PC-9 (cell line): ENCODE measurements at regions not wholly inside any gene's neighbourhood (a gene's known extent, or its start where the extent isn't known, plus 50 kb on each side); places are given as distances from the start of the nearest gene placed in this dataset.

Source experiments
- BruUV-seq: library from RNA; stranded (reverse); fragments of 400-500 nt; replicated peaks from 2 replicates; lab custom pipeline; 2021; lab: Mats Ljungman, UMichigan
- CTCF ChIA-PET: fragments of 300-600 bp; sonication (Branson Sonifier 250); formaldehyde crosslinking; loops from one replicate; lab custom pipeline; 2022; ENCODE audit warnings: antibody characterized with exemption; lab: Charles Lee
- POLR2A ChIA-PET: fragments of 300-600 bp; sonication (Branson Sonifier 250); formaldehyde crosslinking; loops from one replicate; lab custom pipeline; 2022; ENCODE audit warnings: antibody characterized with exemption; ENCODE audit not compliant: unreplicated experiment; lab: Charles Lee
- DNase-seq, 2 experiments: peaks; one replicate each; pipeline versions ENCODE4 v3.0.0 to v3.0.0-alpha.2; 2015 to 2022; ENCODE audit warnings: mixed read lengths in 1 of 2
- H2AFZ ChIP-seq: fragments of 200-600 bp; sonication (generic); 2 replicates; pipeline ENCODE4 v1.8.1; 2017; ENCODE audit warnings: antibody characterized with exemption
- H3F3A ChIP-seq: fragments of 200-600 bp; sonication (generic); 2 replicates; pipeline ENCODE4 v1.8.1; 2017; ENCODE audit warnings: antibody characterized with exemption, mild to moderate bottlenecking, low read depth; ENCODE audit not compliant: insufficient read depth
- H3K27ac ChIP-seq: fragments of 200-600 bp; sonication (generic); 2 replicates; pipeline ENCODE4 v1.6.1; 2016; ENCODE audit warnings: mixed run types
- H3K27me3 ChIP-seq: fragments of 200-600 bp; sonication (generic); 2 replicates; pipeline ENCODE4 v1.6.1; 2016; ENCODE audit warnings: low read depth, mixed run types; ENCODE audit not compliant: insufficient read depth
- H3K36me3 ChIP-seq: fragments of 200-600 bp; sonication (generic); 2 replicates; pipeline ENCODE4 v1.6.1; 2016; ENCODE audit warnings: low read depth, mixed run types
- H3K4me1 ChIP-seq: fragments of 200-600 bp; sonication (generic); replicated peaks from 2 replicates; pipeline ENCODE4 v1.6.1; 2016; ENCODE audit warnings: mixed run types; ENCODE audit not compliant: insufficient read depth
- H3K4me2 ChIP-seq: fragments of 200-600 bp; sonication (generic); 2 replicates; pipeline ENCODE4 v1.6.1; 2017; ENCODE audit warnings: mixed run types
- H3K4me3 ChIP-seq: fragments of 200-600 bp; sonication (generic); 2 replicates; pipeline ENCODE4 v1.6.1; 2016; ENCODE audit warnings: mixed run types
- H3K79me2 ChIP-seq: fragments of 200-600 bp; sonication (generic); 2 replicates; pipeline ENCODE4 v1.6.1; 2017; ENCODE audit warnings: low read depth, mixed run types
- H3K9me2 ChIP-seq: fragments of 200-600 bp; sonication (generic); 2 replicates; pipeline ENCODE4 v1.8.1; 2017; ENCODE audit warnings: mild to moderate bottlenecking; ENCODE audit not compliant: insufficient read depth
- H3K9me3 ChIP-seq: fragments of 200-600 bp; sonication (generic); 2 replicates; pipeline ENCODE4 v1.8.1; 2016; ENCODE audit warnings: low read depth; ENCODE audit not compliant: insufficient read depth
- H4K20me1 ChIP-seq: fragments of 200-600 bp; sonication (generic); 2 replicates; pipeline ENCODE4 v1.8.1; 2017; ENCODE audit not compliant: insufficient read depth
- CTCF ChIP-seq: fragments of 200-600 bp; sonication (generic); conservative IDR thresholded peaks from 2 replicates; pipeline ENCODE4 v1.6.1; 2017; ENCODE audit warnings: mixed run types, antibody characterized with exemption, mild to moderate bottlenecking, moderate library complexity
- EZH2 ChIP-seq: fragments of 200-600 bp; sonication (generic); IDR thresholded peaks from 2 replicates; pipeline ENCODE4 v1.8.0; 2017; ENCODE audit warnings: antibody characterized with exemption, low read depth
- intact Hi-C: fragments of 100-400 bp; cut with micrococcal nuclease; formaldehyde crosslinking; loops from one replicate; pipeline ENCODE4 v1.10.0; 2022; ENCODE audit not compliant: unreplicated experiment

DNA sequence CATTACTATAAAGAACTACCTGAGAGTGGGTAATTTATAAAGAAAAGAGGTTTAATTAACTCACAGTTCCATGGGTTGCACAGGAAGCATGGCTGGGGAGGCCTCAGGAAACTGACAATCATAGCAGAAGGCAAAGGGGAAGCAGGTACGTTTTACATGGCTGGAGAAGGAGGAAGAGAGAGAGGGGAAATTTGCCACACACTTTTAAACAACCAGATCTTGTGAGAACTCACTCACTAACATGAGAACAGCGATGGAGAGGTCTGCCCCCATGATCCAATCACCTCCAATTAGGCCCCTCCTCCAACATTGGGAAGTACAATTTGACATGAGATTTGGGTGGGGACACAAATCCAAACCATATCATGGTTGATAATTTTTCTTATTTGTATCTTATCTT lies 51.8 kb upstream of the PPP1R9A start:
- Histone ChIP-seq H3F3A (no peaks in the 10 kb centered on the region), H3K4me2 (no peak overlapping the region), H3K79me2 (no peaks in the 10 kb centered on the region), H3K4me1 (no peaks in the 10 kb centered on the region), H3K9me3 (peaks cover 7% of the 10 kb centered on the region; the same call in 1 of the 2 replicates), H3K36me3 (no peaks in the 10 kb centered on the region), H3K27ac (no peak overlapping the region), H3K27me3 (no peaks in the 10 kb centered on the region), H3K4me3 (no peak overlapping the region), H3K9me2 (no peaks in the 10 kb centered on the region), H2AFZ (no peak overlapping the region), H4K20me1 (no peaks in the 10 kb centered on the region)
- intact Hi-C loops, result no loop called here
- POLR2A ChIA-PET, result no interaction called here
- no peak for TF ChIP-seq CTCF
- no peak for TF ChIP-seq EZH2
- CTCF ChIA-PET, result no interaction called here
- no peak for DNase-seq
- no TSS peak for BruUV-seq

- BruUV-seq, result no TSS peak
- TF ChIP-seq CTCF (no peak), EZH2 (no peak)
- intact Hi-C loops, result no loop called here
These were observed 50.8 kb upstream of the PPP1R9A start for GRCh38 chr7:94856643-94857042.

More at GRCh38 chr7:94856643-94857042, 50.8 kb upstream of the PPP1R9A start:
- Histone ChIP-seq H3K27me3 (no peaks in the 10 kb centered on the region), H3K9me3 (peaks cover 7% of the 10 kb centered on the region; the same call in 1 of the 2 replicates), H3K27ac (no peak overlapping the region), H4K20me1 (no peaks in the 10 kb centered on the region), H3K79me2 (no peaks in the 10 kb centered on the region), H2AFZ (no peak overlapping the region), H3K4me1 (no peaks in the 10 kb centered on the region), H3K9me2 (no peaks in the 10 kb centered on the region), H3K36me3 (no peaks in the 10 kb centered on the region), H3F3A (no peaks in the 10 kb centered on the region), H3K4me3 (no peak overlapping the region), H3K4me2 (no peak overlapping the region)
- ChIA-PET CTCF (no interaction called here), POLR2A (no interaction called here)
- DNase-seq, result no peak
